Psoas muscle (tissue), 7 donors: ENCODE measurements at regions not wholly inside any gene's neighbourhood (a gene's known extent, or its start where the extent isn't known, plus 50 kb on each side); places are given as distances from the start of the nearest gene placed in this dataset.

Experiments
- ATAC-seq, 4 donors: fragments of 200-7000 bp; cut with Tn5 transposase; one replicate each; pipeline ENCODE4 v1.9.1; 2020; ENCODE audit warnings: moderate library complexity in 3 of 4, mild to moderate bottlenecking in 2 of 4
- DNase-seq, 2 donors: peaks; one replicate each; pipeline ENCODE4 v3.0.0-alpha.2; 2020
- H3K27ac ChIP-seq: fragments of 200-600 bp; one replicate; pipeline ENCODE4 v1.8.0; 2022
- H3K27me3 ChIP-seq, 3 donors: fragments of 200-600 bp in 1 of 3; one replicate each; pipeline versions ENCODE4 v1.6.1 to v1.8.0; 2013 to 2022; ENCODE audit warnings: low read length in 2 of 3, mild to moderate bottlenecking in 2 of 3, moderate library complexity in 1 of 3; ENCODE audit not compliant: insufficient read depth in 3 of 3
- H3K36me3 ChIP-seq, 2 donors: fragments of 200-600 bp in 1 of 2; one replicate each; pipeline versions ENCODE4 v1.6.1 to v1.8.0; 2013 to 2022; ENCODE audit warnings: low read depth in 1 of 2, mild to moderate bottlenecking in 1 of 2, moderate library complexity in 1 of 2; ENCODE audit not compliant: insufficient read depth in 1 of 2
- H3K4me1 ChIP-seq: fragments of 200-600 bp; one replicate; pipeline ENCODE4 v1.8.0; 2022
- H3K4me3 ChIP-seq: fragments of 200-600 bp; one replicate; pipeline ENCODE4 v1.8.0; 2022; ENCODE audit warnings: mild to moderate bottlenecking
- H3K9me3 ChIP-seq: fragments of 200-600 bp; one replicate; pipeline ENCODE4 v1.8.0; 2022
- CTCF ChIP-seq: fragments of 200-600 bp; IDR thresholded peaks from one replicate; pipeline ENCODE4 v1.8.0; 2022; ENCODE audit warnings: antibody characterized with exemption
- WGBS, 3 donors: extraction: QIAGEN DNeasy Blood & Tissue Kit; methylation state at CpG; one replicate each; pipeline versions ENCODE4 v1.1.6 to v1.1.7; 2013; 5-methylcytosine and 5-hydroxymethylcytosine counted together
- intact Hi-C, 2 donors: fragments of 100-400 bp; cut with DNase I; formaldehyde crosslinking; loops; one replicate each; pipeline versions ENCODE4 v1.11.0 to v1.14.2; 2022
- donor health status: healthy with polysubstance abuse.
- donor health status: DM: no; HTN: no; CAD: no; lungs with moderate emphysema.
- donor health status: Bipolar disorder and iron deficiency.
- donor health status: healthy.
- donor health status: DM: yes; HTN: yes; CAD: no.
- donor health status: DM: no; HTN: no; CAD: no.
- donor health status: DM: yes; HTN: yes; CAD: no.

DNA sequence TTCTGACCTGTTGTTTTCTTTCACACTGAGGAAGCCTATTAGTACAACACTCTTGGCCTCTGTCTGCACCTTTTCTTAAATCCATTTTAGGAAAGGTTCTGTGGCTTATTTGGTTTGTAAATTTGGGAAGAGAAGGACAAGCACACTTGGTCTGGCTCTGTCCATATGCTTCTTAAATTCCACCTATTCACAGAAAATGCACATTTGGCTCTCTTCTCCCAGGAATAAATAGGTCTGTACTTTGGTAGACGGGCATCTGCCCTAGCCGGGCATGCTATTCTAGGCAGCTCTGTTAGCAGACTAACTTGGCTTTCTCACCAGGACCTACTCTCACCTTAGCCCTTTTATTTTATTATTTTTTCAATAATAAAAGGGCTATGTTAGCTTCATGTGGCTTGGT, 1211.8 kb upstream of the SLC39A10 start:
- no peaks in the 10 kb centered on the region for H3K4me1 ChIP-seq
- TF ChIP-seq CTCF, result no peak
- no peak for ATAC-seq
- WGBS, 3 donors, result 63 to 95% (median 81%) methylated on average over 2 of the region's 2 CpGs
- H3K27me3 ChIP-seq, result no peaks in the 10 kb centered on the region
- no peaks in the 10 kb centered on the region for H3K36me3 ChIP-seq
- no peak for DNase-seq
- H3K27ac ChIP-seq, result no peak overlapping the region
- intact Hi-C loops, result no loop called here
- no peak overlapping the region for H3K4me3 ChIP-seq
- no peaks in the 10 kb centered on the region for H3K9me3 ChIP-seq

DNA sequence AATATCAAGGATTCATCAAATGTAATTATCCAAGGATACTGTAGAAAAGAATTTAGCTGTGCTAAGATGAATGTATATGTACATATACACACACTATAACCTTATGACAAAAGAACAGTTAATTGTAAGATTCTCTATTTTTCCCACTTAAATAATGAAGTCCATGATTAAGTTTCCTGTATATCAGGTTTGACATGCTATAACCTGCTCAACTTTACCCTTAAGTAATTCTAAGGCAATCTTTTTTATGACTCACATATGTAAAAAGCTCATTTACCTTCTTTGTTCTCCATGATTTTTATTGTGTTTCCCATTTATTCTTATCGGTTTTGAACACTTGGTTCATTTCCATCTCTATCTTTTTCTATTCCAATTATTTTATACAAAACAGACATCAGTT, 1213.1 kb upstream of the SLC39A10 start:
- no peaks in the 10 kb centered on the region for H3K9me3 ChIP-seq
- ATAC-seq, result no peak
- no peak for TF ChIP-seq CTCF
- H3K27me3 ChIP-seq, result no peaks in the 10 kb centered on the region
- 68 to 72% (median 69%) methylated on average over 1 of the region's 1 CpG for WGBS, 3 donors
- H3K27ac ChIP-seq, result no peak overlapping the region
- DNase-seq, result no peak
- H3K4me3 ChIP-seq, result no peak overlapping the region
- no peaks in the 10 kb centered on the region for H3K36me3 ChIP-seq
- no peaks in the 10 kb centered on the region for H3K4me1 ChIP-seq
- intact Hi-C loops, result no loop called here

GRCh38 chr2:194424683-194425209, 1232.3 kb upstream of the SLC39A10 start:
- DNase-seq, result no peak
- no peak overlapping the region for H3K4me3 ChIP-seq

GRCh38 chr2:194411221-194411620, 1245.8 kb upstream of the SLC39A10 start:
- Histone ChIP-seq H3K4me3 (no peak overlapping the region), H3K27me3 (no peaks in the 10 kb centered on the region), H3K27ac (no peak overlapping the region), H3K4me1 (no peaks in the 10 kb centered on the region), H3K36me3 (no peaks in the 10 kb centered on the region), H3K9me3 (no peaks in the 10 kb centered on the region)
- ATAC-seq, result no peak
- no peak for DNase-seq
- intact Hi-C loops, result no loop called here
- no peak for TF ChIP-seq CTCF
- WGBS, 3 donors, result 81 to 83% (median 81%) methylated on average over 3 of the region's 3 CpGs

More at GRCh38 chr2:194424683-194425209, 1232.3 kb upstream of the SLC39A10 start:
- Histone ChIP-seq H3K9me3 (no peaks in the 10 kb centered on the region), H3K36me3 (no peaks in the 10 kb centered on the region), H3K27me3 (no peaks in the 10 kb centered on the region), H3K27ac (no peak overlapping the region), H3K4me1 (no peaks in the 10 kb centered on the region)
- TF ChIP-seq CTCF, result no peak
- no peak for ATAC-seq
- intact Hi-C loops, result no loop called here
- WGBS, 3 donors, result 66 to 80% (median 68%) methylated on average over 3 of the region's 3 CpGs

GRCh38 chr2:194395818-194396217, 1261.2 kb upstream of the SLC39A10 start:
- 77 to 81% (median 81%) methylated on average over 3 of the region's 3 CpGs for WGBS, 3 donors
- no peaks in the 10 kb centered on the region for H3K4me1 ChIP-seq
- H3K4me3 ChIP-seq, result no peak overlapping the region
- TF ChIP-seq CTCF, result no peak
- no peak overlapping the region for H3K27ac ChIP-seq
- ATAC-seq (no peak), DNase-seq (no peak)
- no peaks in the 10 kb centered on the region for H3K27me3 ChIP-seq
- intact Hi-C loops, result no loop called here
- H3K36me3 ChIP-seq, result no peaks in the 10 kb centered on the region
- no peaks in the 10 kb centered on the region for H3K9me3 ChIP-seq
